ENCODE measurements at regions not wholly inside any gene's neighbourhood (a gene's known extent, or its start where the extent isn't known, plus 50 kb on each side); places are given as distances from the start of the nearest gene placed in this dataset.

- no peak for DNase-seq (ENCODE audit: extremely low spot score, unreplicated experiment)
- H3K27ac Mint-ChIP-seq (ENCODE audit: unreplicated experiment): no peak overlapping the region
- no peak for TF ChIP-seq CTCF (IDR thresholded peaks at IDR 0.05)
- peaks cover 5% of the 10 kb centered on the region for H3K4me1 Mint-ChIP-seq (ENCODE audit: unreplicated experiment)
- no peaks in the 10 kb centered on the region for H3K9me3 Mint-ChIP-seq (ENCODE audit: unreplicated experiment)
- no peaks in the 10 kb centered on the region for H3K36me3 Mint-ChIP-seq (ENCODE audit: unreplicated experiment)
- H3K4me3 Mint-ChIP-seq (ENCODE audit: unreplicated experiment): no peak overlapping the region
- peaks cover 26% of the 10 kb centered on the region for H3K27me3 Mint-ChIP-seq (ENCODE audit: unreplicated experiment)
These were observed 382.8 kb downstream of the ADAMTS20 start for GRCh38 chr12:43169115-43169681.

GRCh38 chr12:43167691-43168090, 384.3 kb downstream of the ADAMTS20 start:
- H3K4me3 Mint-ChIP-seq (ENCODE audit: unreplicated experiment): no peak overlapping the region
- H3K27me3 Mint-ChIP-seq (ENCODE audit: unreplicated experiment): peaks cover 26% of the 10 kb centered on the region
- no peak overlapping the region for H3K27ac Mint-ChIP-seq (ENCODE audit: unreplicated experiment)
- no peak for TF ChIP-seq CTCF (IDR thresholded peaks at IDR 0.05)
- no peaks in the 10 kb centered on the region for H3K36me3 Mint-ChIP-seq (ENCODE audit: unreplicated experiment)
- H3K4me1 Mint-ChIP-seq (ENCODE audit: unreplicated experiment): peaks cover 5% of the 10 kb centered on the region
- DNase-seq (ENCODE audit: extremely low spot score, unreplicated experiment): no peak
- H3K9me3 Mint-ChIP-seq (ENCODE audit: unreplicated experiment): no peaks in the 10 kb centered on the region

- no peak overlapping the region for H3K4me3 Mint-ChIP-seq (ENCODE audit: unreplicated experiment)
- no peak overlapping the region for H3K27ac Mint-ChIP-seq (ENCODE audit: unreplicated experiment)
- peaks cover 5% of the 10 kb centered on the region for H3K4me1 Mint-ChIP-seq (ENCODE audit: unreplicated experiment)
- H3K36me3 Mint-ChIP-seq (ENCODE audit: unreplicated experiment): no peaks in the 10 kb centered on the region
- TF ChIP-seq CTCF (IDR thresholded peaks at IDR 0.05): no peak
- DNase-seq (ENCODE audit: extremely low spot score, unreplicated experiment): no peak
- H3K27me3 Mint-ChIP-seq (ENCODE audit: unreplicated experiment): peaks cover 22% of the 10 kb centered on the region
- H3K9me3 Mint-ChIP-seq (ENCODE audit: unreplicated experiment): peaks cover 3% of the 10 kb centered on the region
These were observed 386.7 kb downstream of the ADAMTS20 start for GRCh38 chr12:43165351-43165750.

GRCh38 chr12:43162138-43162537, 389.9 kb downstream of the ADAMTS20 start:
- Mint-ChIP-seq H3K27ac (ENCODE audit: unreplicated experiment) (no peak overlapping the region), H3K36me3 (ENCODE audit: unreplicated experiment) (no peaks in the 10 kb centered on the region), H3K4me3 (ENCODE audit: unreplicated experiment) (no peak overlapping the region), H3K27me3 (ENCODE audit: unreplicated experiment) (peaks cover 14% of the 10 kb centered on the region), H3K9me3 (ENCODE audit: unreplicated experiment) (peaks cover 3% of the 10 kb centered on the region), H3K4me1 (ENCODE audit: unreplicated experiment) (no peaks in the 10 kb centered on the region)
- DNase-seq (ENCODE audit: extremely low spot score, unreplicated experiment): no peak
- no peak for TF ChIP-seq CTCF (IDR thresholded peaks at IDR 0.05)

GRCh38 chr12:43159506-43159905, 392.5 kb downstream of the ADAMTS20 start:
- no peak for TF ChIP-seq CTCF (IDR thresholded peaks at IDR 0.05)
- no peak overlapping the region for H3K27ac Mint-ChIP-seq (ENCODE audit: unreplicated experiment)
- no peaks in the 10 kb centered on the region for H3K36me3 Mint-ChIP-seq (ENCODE audit: unreplicated experiment)
- DNase-seq (ENCODE audit: extremely low spot score, unreplicated experiment): no peak
- H3K27me3 Mint-ChIP-seq (ENCODE audit: unreplicated experiment): peaks cover 7% of the 10 kb centered on the region
- peaks cover 3% of the 10 kb centered on the region for H3K9me3 Mint-ChIP-seq (ENCODE audit: unreplicated experiment)
- H3K4me1 Mint-ChIP-seq (ENCODE audit: unreplicated experiment): peaks cover 5% of the 10 kb centered on the region
- H3K4me3 Mint-ChIP-seq (ENCODE audit: unreplicated experiment): no peak overlapping the region

Data from osteocyte (in vitro differentiated cells).